WTC11 (cell line): ENCODE measurements at regions not wholly inside any gene's neighbourhood (a gene's known extent, or its start where the extent isn't known, plus 50 kb on each side); places are given as distances from the start of the nearest gene placed in this dataset.

Experiments used
- ATAC-seq: fragments of 200-7000 bp; cut with Tn5 transposase; 2 replicates; pipeline ENCODE4 v1.10.0; 2021; ENCODE audit warnings: mild to moderate bottlenecking, moderate library complexity
- CTCF ChIA-PET: fragments of 300-600 bp; sonication (Branson Sonifier 250); formaldehyde crosslinking; loops from one replicate; lab custom pipeline; 2021; ENCODE audit warnings: antibody characterized with exemption; lab: Charles Lee
- POLR2A ChIA-PET: fragments of 350-600 bp; sonication (Branson Sonifier 250); formaldehyde crosslinking; loops from one replicate; lab custom pipeline; 2021; ENCODE audit warnings: antibody characterized with exemption; lab: Charles Lee
- DNase-seq: peaks from one replicate; pipeline ENCODE4 v3.0.0; 2021; ENCODE audit warnings: low spot score
- H3K27ac Mint-ChIP-seq: 2 replicates; pipeline ENCODE4 v1.8.0; 2021; ENCODE audit warnings: mixed read lengths
- H3K27me3 Mint-ChIP-seq: 2 replicates; pipeline ENCODE4 v1.8.0; 2021; ENCODE audit warnings: low read depth, mild to moderate bottlenecking, moderate library complexity, mixed read lengths
- H3K36me3 Mint-ChIP-seq: 2 replicates; pipeline ENCODE4 v1.8.0; 2021; ENCODE audit warnings: mixed read lengths
- H3K4me1 Mint-ChIP-seq: 2 replicates; pipeline ENCODE4 v1.8.0; 2022; ENCODE audit warnings: mixed read lengths
- H3K4me3 Mint-ChIP-seq: 2 replicates; pipeline ENCODE4 v1.8.0; 2021; ENCODE audit warnings: mild to moderate bottlenecking, moderate library complexity, mixed read lengths
- H3K9me3 Mint-ChIP-seq: 2 replicates; pipeline ENCODE4 v1.8.0; 2021; ENCODE audit warnings: mixed read lengths
- CBFB ChIP-seq: sonication (generic); formaldehyde crosslinking; IDR thresholded peaks from 2 replicates; pipeline ENCODE4 v1.8.1; 2022; ENCODE audit warnings: mild to moderate bottlenecking, low read depth, missing genetic modification reagents
- CTCF ChIP-seq: fragments of 200-600 bp; IDR thresholded peaks from 2 replicates; pipeline ENCODE4 v1.8.0; 2022; ENCODE audit warnings: antibody characterized with exemption
- E2F1 ChIP-seq: sonication (generic); formaldehyde crosslinking; IDR thresholded peaks from 2 replicates; pipeline ENCODE4 v1.8.0; 2022; ENCODE audit warnings: mild to moderate bottlenecking, missing genetic modification reagents
- ETV6 ChIP-seq: sonication (generic); formaldehyde crosslinking; IDR thresholded peaks from 2 replicates; pipeline ENCODE4 v1.8.1; 2022; ENCODE audit warnings: mild to moderate bottlenecking, missing genetic modification reagents
- FOXP1 ChIP-seq: sonication (generic); formaldehyde crosslinking; IDR thresholded peaks from 2 replicates; pipeline ENCODE4 v1.8.0; 2022; ENCODE audit warnings: missing genetic modification reagents, mild to moderate bottlenecking, moderate library complexity, borderline replicate concordance
- FOXP4 ChIP-seq: sonication (generic); formaldehyde crosslinking; IDR thresholded peaks from 2 replicates; pipeline ENCODE4 v1.8.0; 2022; ENCODE audit warnings: mild to moderate bottlenecking, missing genetic modification reagents
- KAT7 ChIP-seq: sonication (generic); formaldehyde crosslinking; IDR thresholded peaks from 2 replicates; pipeline ENCODE4 v1.8.1; 2023; ENCODE audit warnings: missing genetic modification reagents, mild to moderate bottlenecking, borderline replicate concordance
- NFATC4 ChIP-seq: fragments of 250-450 bp; sonication (Bioruptor Pico); IDR thresholded peaks from 2 replicates; pipeline ENCODE4 v1.9.0; 2021; ENCODE audit warnings: mild to moderate bottlenecking
- OVOL2 ChIP-seq: fragments of 250-450 bp; sonication (Bioruptor Pico); IDR thresholded peaks from 2 replicates; pipeline ENCODE4 v1.9.0; 2021; ENCODE audit warnings: mild to moderate bottlenecking, borderline replicate concordance
- SMAD4 ChIP-seq: sonication (generic); formaldehyde crosslinking; IDR thresholded peaks from 2 replicates; pipeline ENCODE4 v1.8.0; 2022; ENCODE audit warnings: mild to moderate bottlenecking, missing genetic modification reagents
- SP1 ChIP-seq: sonication (generic); formaldehyde crosslinking; conservative IDR thresholded peaks from 2 replicates; pipeline ENCODE4 v1.8.1; 2022; ENCODE audit warnings: missing genetic modification reagents
- STAT6 ChIP-seq: sonication (generic); formaldehyde crosslinking; conservative IDR thresholded peaks from 2 replicates; pipeline ENCODE4 v1.8.1; 2023; ENCODE audit warnings: mild to moderate bottlenecking, low read depth, missing genetic modification reagents, moderate library complexity
- TEAD1 ChIP-seq: sonication (generic); formaldehyde crosslinking; IDR thresholded peaks from 2 replicates; pipeline ENCODE4 v1.8.0; 2022; ENCODE audit warnings: mild to moderate bottlenecking, missing genetic modification reagents
- ZNF121 ChIP-seq: sonication (generic); formaldehyde crosslinking; IDR thresholded peaks from 2 replicates; pipeline ENCODE4 v1.8.0; 2023; ENCODE audit warnings: missing genetic modification reagents
- ZNF138 ChIP-seq: sonication (generic); formaldehyde crosslinking; conservative IDR thresholded peaks from 2 replicates; pipeline ENCODE4 v1.8.1; 2022; ENCODE audit warnings: mild to moderate bottlenecking, moderate library complexity, missing genetic modification reagents
- ZNF232 ChIP-seq: sonication (generic); formaldehyde crosslinking; IDR thresholded peaks from 2 replicates; pipeline ENCODE4 v1.8.0; 2022; ENCODE audit warnings: mild to moderate bottlenecking, missing genetic modification reagents
- ZNF263 ChIP-seq: sonication (generic); formaldehyde crosslinking; IDR thresholded peaks from 2 replicates; pipeline ENCODE4 v1.8.1; 2022; ENCODE audit warnings: low read depth, mild to moderate bottlenecking, moderate library complexity, missing genetic modification reagents
- ZNF317 ChIP-seq: sonication (generic); formaldehyde crosslinking; IDR thresholded peaks from 2 replicates; pipeline ENCODE4 v1.8.1; 2023; ENCODE audit warnings: low read depth, mild to moderate bottlenecking, moderate library complexity, missing genetic modification reagents, borderline replicate concordance
- ZNF423 ChIP-seq: fragments of 250-450 bp; sonication (Bioruptor Pico); IDR thresholded peaks from 2 replicates; pipeline ENCODE4 v2.1.2; 2022; ENCODE audit warnings: mild to moderate bottlenecking, moderate library complexity
- TF ChIP-seq, protein P1 (sequence below): sonication (generic); formaldehyde crosslinking; IDR thresholded peaks from 2 replicates; pipeline ENCODE4 v1.8.1; 2023; ENCODE audit warnings: mild to moderate bottlenecking, missing genetic modification reagents, moderate library complexity
- TF ChIP-seq, protein P2 (sequence below): sonication (generic); formaldehyde crosslinking; IDR thresholded peaks from 2 replicates; pipeline ENCODE4 v1.8.1; 2023; ENCODE audit warnings: mild to moderate bottlenecking, moderate library complexity, missing genetic modification reagents
- TF ChIP-seq, protein P3 (sequence below): sonication (generic); formaldehyde crosslinking; IDR thresholded peaks from 2 replicates; pipeline ENCODE4 v1.8.1; 2022; ENCODE audit warnings: mild to moderate bottlenecking, moderate library complexity, missing genetic modification reagents

GRCh38 chr7:69282946-69283345 lies 315.3 kb upstream of the AUTS2 start (continued):
- TF ChIP-seq, protein P1, sequence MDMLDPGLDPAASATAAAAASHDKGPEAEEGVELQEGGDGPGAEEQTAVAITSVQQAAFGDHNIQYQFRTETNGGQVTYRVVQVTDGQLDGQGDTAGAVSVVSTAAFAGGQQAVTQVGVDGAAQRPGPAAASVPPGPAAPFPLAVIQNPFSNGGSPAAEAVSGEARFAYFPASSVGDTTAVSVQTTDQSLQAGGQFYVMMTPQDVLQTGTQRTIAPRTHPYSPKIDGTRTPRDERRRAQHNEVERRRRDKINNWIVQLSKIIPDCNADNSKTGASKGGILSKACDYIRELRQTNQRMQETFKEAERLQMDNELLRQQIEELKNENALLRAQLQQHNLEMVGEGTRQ (CRISPR knock-in tag): no peak
- no peak for TF ChIP-seq ETV6
- no peak for TF ChIP-seq ZNF423 (CRISPR knock-in tag)
- TF ChIP-seq ZNF317 (CRISPR knock-in tag): no peak
- TF ChIP-seq, protein P2, sequence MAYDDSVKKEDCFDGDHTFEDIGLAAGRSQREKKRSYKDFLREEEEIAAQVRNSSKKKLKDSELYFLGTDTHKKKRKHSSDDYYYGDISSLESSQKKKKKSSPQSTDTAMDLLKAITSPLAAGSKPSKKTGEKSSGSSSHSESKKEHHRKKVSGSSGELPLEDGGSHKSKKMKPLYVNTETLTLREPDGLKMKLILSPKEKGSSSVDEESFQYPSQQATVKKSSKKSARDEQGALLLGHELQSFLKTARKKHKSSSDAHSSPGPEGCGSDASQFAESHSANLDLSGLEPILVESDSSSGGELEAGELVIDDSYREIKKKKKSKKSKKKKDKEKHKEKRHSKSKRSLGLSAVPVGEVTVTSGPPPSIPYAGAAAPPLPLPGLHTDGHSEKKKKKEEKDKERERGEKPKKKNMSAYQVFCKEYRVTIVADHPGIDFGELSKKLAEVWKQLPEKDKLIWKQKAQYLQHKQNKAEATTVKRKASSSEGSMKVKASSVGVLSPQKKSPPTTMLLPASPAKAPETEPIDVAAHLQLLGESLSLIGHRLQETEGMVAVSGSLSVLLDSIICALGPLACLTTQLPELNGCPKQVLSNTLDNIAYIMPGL: no peak
- TF ChIP-seq OVOL2 (CRISPR knock-in tag): no peak
- TF ChIP-seq, all 79 proteins: peak for 0

DNA sequence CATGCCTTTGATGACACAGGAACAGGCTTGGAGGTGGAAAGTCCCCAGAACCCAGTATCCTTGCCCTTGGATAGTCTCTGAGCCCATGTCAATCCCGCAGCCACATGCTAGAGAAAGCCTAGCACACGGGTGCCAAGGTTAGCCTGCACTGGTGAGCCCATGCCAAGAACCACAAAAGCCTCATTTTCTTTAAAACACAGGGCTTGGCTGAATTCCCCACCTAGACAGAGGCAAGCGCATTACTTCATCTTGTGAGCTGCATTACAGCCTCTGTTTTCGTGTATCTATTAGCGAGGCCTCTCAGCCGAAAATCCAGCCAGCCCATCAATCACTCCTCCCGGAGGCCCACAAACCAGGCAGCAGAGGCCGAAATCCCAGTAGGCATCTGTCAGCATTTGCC lies 314.9 kb upstream of the AUTS2 start:
- CTCF ChIA-PET: no interaction called here
- Mint-ChIP-seq H3K4me1 (no peaks in the 10 kb centered on the region), H3K36me3 (peaks cover 2% of the 10 kb centered on the region; the same call in 1 of the 2 replicates), H3K4me3 (no peak overlapping the region), H3K27me3 (peaks cover 4% of the 10 kb centered on the region), H3K9me3 (peaks cover 19% of the 10 kb centered on the region), H3K27ac (no peak overlapping the region)
- ATAC-seq: no peak
- POLR2A ChIA-PET: no interaction called here
- TF ChIP-seq, protein P2: no peak
- TF ChIP-seq KAT7 (CRISPR knock-in tag) (no peak), TEAD1 (CRISPR knock-in tag) (no peak), FOXP1 (CRISPR knock-in tag) (no peak), FOXP4 (CRISPR knock-in tag) (no peak), ZNF263 (CRISPR knock-in tag) (no peak), ZNF121 (CRISPR knock-in tag) (no peak), ZNF138 (no peak), ZNF232 (CRISPR knock-in tag) (no peak), CBFB (CRISPR knock-in tag) (no peak), SP1 (CRISPR knock-in tag) (no peak), ZNF423 (CRISPR knock-in tag) (no peak), STAT6 (no peak), SMAD4 (no peak), CTCF (no peak), E2F1 (no peak), NFATC4 (CRISPR knock-in tag) (no peak)
- TF ChIP-seq, protein P3, sequence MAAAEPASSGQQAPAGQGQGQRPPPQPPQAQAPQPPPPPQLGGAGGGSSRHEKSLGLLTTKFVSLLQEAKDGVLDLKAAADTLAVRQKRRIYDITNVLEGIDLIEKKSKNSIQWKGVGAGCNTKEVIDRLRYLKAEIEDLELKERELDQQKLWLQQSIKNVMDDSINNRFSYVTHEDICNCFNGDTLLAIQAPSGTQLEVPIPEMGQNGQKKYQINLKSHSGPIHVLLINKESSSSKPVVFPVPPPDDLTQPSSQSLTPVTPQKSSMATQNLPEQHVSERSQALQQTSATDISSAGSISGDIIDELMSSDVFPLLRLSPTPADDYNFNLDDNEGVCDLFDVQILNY (CRISPR knock-in tag): no peak
- DNase-seq: no peak
